ENCODE measurements at regions not wholly inside any gene's neighbourhood (a gene's known extent, or its start where the extent isn't known, plus 50 kb on each side); places are given as distances from the start of the nearest gene placed in this dataset.
A peak's percentile ranks its signal among the peaks of the same experiment; 100 is the strongest.
"Not testable (repeated sequence)": the region's sequence is repeated elsewhere in the genome, so short reads cannot be mapped to it uniquely, and the experiment has no call there.

DNA sequence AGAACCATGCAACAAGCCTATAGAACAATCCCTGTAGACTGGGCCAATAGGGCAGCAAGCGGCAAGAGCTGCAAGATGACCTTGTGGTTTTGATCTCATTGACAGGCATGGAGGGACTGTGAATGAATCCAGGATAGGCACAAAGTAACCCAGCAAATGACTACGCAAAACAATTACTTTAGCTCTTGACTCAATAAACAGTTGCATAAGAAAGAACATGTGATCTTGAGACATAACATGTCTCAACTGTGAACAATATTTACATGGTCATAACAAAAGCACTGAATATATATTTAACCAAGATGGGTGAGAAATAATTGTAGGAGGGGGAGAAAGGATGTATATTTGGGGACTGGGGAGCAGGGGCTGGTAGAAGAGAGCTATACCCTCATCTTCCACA is 313.7 kb upstream of the CDH5 start:
- DNase-seq (ENCODE audit: low read depth) = no peak

DNA sequence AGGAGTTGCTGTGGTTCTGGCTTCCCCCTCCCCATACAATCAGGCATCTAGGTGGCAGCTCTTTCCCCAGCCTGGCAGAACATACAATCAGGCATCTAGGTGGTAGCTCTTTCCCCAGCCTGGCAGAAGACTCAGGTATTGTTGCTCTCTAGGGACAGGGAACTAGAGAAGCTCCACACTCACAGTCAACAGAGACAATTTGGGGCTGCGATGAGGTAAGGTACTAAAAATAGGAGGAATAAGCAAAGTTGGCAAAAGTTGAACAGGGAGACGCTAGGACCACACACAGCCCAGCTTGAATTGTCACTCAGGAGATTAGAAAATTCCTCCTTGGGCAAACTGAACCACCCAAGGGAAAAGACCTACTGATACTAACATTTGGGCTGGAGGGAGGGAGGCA is 315.5 kb upstream of the CDH5 start:
- no peak for DNase-seq (ENCODE audit: low read depth)

DNA sequence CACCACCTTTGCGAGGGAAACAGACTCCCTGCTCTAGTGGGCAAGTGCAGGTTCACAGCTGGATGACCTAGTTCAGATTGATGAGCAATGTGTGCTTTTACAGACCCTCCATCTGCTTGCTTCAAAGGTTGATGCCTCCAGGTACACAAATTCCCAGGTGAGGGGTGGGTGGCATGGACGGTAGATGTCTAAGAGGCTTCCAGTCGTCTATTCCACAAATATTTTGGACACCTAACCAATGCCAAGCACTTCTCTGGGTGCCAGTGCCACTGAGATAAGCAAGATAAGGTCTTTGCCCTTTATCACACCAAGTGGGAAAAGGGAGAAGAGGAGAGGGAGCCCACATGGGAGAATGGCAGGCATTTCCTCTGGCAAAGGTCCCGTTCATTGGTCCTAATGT is 316.6 kb upstream of the CDH5 start:
- DNase-seq (ENCODE audit: low read depth) = no peak

DNA sequence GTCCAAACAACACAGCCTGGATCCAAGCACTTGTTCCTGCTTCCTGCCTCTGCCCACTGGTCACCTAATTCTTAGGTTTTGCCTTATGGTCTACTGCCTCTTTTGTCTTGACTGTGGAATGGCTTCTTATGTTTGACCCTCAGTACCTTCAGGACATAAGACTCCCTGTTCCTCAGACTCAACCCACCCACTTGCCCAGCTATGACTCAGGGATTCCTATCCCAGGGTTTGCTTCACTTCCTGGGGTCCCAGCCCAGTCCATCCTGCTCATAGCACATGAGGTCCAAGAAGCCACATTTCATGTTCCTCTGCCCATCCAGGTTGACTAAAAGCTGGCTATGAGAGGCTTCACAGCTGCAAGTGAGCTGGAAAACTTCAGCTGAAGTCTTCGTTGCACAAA is 320.9 kb upstream of the CDH5 start:
- DNase-seq (ENCODE audit: low read depth) = no peak

DNA sequence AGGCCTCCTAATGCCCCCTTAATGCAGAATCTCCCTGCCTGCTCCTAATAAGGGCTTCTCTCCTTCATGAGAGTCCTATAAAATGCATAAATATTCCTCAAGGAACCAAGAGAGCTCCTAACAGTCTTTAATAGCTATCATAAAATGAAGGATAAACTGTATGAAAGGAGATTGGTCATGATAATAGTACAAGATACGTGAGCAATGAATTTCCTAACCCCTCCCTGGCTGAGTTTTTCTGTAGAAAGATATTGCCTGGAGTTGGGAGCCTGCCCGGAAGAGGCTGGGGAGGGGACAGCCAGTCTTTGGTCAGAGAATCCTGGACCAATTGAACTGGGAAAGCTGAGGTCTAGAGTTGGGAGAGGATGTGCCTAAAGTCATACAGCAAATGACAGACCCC is 321.9 kb upstream of the CDH5 start:
- no peak for DNase-seq (ENCODE audit: low read depth)

DNA sequence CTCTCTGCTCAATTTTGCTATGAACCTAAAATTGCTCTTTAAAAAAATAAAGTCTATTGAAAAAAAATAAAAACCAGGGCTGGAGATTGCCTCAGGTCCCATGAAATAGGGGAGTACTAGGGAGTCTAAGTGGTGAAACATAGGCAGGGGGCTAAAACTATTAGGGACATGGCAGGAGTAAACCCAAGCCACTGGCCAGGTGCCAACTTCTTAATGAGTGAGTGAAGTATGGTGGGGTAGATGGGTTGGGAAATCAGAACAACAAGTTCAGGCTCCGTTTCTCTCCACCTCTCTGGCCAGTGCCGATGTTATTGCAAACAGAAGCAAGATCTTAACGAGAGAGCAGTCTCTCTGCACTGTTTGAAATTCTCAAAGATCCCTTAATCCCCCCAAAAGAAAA is 322.4 kb upstream of the CDH5 start:
- DNase-seq (ENCODE audit: low read depth) = no peak

DNA sequence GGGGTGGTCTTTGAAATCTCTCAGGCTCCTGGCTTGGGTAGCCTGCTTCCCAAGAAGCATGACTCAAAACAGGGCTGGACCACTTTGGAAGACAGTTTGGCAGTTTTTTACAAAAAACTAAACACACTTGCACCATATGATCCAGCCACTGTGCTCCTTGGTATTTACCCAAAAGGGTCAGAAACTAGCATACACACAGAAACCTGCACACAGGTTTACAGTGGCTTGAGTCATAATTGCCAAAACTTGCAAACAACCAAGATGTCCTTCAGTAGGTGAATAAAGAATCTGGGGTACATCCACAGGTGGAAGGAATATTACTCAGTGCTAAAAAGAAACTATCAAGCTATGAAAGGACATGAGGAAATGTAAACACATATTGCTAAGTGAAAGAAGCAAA is 323.2 kb upstream of the CDH5 start:
- DNase-seq (ENCODE audit: low read depth) = no peak

DNA sequence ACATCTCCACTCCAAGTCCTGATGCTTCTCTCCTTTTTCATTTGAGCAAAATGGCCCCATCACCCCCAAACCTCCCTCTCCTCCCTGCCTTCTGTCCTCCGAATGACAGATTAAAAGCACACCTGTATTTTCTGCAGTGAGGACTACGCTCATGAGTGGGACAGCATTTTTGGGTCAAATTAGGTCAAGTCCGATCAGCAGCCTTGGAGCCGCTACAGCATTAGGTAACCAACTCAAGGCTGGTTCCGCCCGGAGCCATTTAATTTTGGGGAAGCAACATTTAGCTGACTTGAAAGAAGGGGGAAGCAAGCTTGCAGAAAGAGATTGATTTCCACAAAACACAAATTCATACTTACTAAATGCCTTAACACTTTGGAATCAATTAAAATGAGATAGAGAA is 324.1 kb upstream of the CDH5 start:
- DNase-seq (ENCODE audit: low read depth) = no peak

DNA sequence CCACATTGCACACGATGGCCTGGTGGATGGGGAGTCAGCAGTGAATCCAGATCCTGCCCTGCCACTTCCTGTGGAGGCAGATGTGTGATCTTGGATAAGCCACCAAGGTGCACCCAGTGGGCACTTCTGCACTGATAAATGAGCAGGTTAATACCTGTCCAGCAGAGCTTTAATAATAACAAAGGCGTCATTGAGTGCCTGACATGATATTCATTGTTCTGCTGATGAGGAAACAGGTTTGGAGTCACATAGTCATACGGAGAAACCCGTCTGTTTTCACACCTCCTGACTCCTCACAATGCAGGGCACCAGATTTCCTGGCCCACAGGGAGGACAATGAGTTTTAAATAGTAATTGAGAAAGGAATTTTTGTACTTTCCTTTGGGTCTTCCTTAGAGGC is 324.6 kb upstream of the CDH5 start:
- DNase-seq (ENCODE audit: low read depth) = no peak

DNA sequence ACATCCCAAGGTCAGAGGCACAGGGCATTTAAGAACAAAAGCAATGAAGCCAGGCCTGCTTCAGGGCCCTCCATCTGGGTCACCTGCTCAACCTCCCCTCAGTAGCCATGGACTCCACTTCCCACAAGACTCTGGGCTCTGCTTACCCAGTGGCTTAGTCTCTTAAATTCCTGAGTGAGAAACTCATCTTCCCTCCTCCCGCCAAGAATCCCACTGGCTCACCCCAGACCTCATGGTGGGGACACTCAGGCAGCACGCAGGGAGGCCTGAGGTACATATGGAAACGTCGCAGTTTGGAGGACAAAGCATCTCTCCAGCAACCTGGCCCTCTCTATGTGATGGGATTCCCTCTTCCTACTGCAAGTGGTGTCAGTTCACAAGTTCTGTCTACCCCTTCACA is 326.7 kb upstream of the CDH5 start:
- no peak for DNase-seq (ENCODE audit: low read depth)

DNA sequence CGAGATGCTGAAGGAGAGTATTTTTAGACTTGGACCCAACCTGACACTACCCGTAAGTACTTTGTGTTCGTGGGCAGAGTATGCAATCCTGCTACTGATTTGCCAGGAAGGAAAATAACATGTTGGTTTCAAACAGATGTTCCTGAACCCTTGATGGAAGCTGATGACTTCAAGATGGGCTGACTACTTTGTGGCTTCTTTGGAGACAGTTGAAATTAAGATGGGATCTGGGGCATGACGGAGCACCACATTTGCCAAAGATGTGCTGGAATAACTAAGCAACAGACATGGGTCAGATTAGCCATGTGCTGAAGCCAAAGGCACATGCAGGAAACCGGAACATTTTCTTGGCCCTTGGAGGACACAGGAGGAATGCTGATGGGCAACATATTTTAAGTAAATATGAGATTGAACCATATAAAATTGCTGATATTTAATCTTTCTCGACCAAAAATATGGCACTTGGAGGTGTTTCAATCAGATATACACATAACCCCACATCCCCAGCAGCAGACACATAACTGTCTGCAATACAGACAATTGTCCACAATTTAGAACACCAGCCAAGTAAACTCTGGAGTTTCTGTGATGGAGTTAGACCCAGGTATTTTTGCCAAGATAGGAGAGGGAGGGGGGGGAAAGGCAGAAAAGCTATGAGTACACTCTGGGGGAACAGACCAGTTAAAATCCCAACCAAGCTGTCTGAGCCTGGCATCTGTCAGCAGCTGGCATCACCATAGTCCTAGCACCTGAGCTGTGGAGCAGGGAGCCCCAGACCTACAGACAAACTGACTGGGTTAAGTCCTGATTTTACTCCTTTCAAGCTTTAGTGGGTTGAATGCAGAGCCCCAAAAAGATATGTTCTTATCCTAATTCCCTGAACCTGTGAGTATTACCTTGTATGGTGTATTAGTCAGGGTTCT is 329.4 kb upstream of the CDH5 start:
- peak; percentile 94 for DNase-seq (ENCODE audit: low read depth)

DNA sequence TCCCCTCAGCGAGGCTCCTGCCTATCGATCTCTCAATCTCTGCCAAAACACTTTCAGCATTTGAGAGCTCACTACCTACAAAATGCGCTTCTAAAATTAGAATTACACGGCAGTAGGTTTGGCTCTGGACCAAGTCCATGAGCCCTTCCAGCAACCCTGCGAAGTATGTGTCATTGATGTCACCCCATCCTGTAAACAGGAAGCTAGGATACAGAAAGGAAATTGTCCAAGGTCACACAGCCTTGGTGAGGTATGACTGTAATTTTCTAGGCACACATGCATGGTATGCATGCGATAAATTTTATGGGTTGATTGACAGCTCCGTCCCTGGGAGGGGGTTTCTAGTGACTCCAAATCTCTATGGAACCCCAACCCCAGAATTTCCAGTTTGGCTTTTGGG is 330.3 kb upstream of the CDH5 start:
- no peak for DNase-seq (ENCODE audit: low read depth)

DNA sequence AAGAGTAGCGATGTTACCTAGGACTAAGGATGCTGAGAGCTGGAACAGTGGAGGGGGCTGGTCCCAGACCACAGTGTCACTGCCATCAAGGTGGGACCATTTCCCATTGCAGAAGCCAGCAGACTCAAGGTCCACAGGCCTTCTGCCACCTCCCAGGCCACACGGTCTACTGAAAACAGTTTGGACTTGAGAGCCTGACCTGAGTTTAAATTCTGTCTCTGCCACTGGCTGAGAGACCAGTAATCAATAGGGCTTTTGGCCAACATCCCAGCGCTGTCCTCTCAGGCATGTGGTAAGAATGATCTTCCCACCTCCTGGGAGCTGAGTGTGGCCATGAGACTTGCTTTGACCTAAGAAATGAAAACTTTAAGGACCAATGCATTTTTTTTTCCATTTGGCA is 331.4 kb upstream of the CDH5 start:
- DNase-seq (ENCODE audit: low read depth) = no peak

DNA sequence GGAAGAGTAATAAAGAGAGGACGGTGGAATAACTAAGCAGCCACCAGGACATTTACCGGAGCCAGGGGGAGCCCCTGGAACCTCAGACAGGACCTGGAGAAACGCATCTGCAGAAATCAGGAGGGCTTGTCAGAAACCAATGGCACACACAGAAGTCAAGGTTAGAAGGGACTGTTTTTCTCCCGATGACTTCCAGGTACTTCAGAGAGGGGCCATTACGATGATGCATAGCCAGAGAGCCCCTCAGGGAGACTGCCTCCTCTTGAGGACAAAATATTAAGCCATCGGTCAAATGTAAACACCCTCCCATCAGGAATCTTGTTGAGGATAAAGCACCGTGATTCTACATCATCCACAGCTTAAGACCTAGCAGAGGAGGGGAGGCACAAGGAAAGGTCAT is 333.6 kb upstream of the CDH5 start:
- DNase-seq (ENCODE audit: low read depth) = no peak

DNA sequence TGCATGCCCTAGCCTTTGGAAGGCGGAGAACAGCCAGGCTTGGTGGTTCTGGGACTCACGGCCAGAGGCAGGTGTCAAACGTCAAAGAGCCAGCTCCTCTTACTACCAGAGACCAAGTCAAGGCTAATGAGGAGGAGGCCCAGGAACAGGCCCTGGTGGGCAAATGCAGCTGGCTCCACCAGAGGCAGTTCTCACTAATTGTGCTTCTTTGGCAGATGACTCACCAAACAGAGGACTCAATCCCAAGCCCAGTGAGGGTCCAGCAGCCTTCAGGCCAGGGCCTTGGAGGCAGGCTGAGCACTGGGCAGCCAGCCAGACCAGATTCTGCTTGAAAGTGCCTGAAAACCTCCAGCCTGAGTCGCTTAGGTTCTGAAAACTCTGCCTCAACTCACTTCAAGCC is 336.5 kb upstream of the CDH5 start:
- DNase-seq (ENCODE audit: low read depth) = no peak

DNA sequence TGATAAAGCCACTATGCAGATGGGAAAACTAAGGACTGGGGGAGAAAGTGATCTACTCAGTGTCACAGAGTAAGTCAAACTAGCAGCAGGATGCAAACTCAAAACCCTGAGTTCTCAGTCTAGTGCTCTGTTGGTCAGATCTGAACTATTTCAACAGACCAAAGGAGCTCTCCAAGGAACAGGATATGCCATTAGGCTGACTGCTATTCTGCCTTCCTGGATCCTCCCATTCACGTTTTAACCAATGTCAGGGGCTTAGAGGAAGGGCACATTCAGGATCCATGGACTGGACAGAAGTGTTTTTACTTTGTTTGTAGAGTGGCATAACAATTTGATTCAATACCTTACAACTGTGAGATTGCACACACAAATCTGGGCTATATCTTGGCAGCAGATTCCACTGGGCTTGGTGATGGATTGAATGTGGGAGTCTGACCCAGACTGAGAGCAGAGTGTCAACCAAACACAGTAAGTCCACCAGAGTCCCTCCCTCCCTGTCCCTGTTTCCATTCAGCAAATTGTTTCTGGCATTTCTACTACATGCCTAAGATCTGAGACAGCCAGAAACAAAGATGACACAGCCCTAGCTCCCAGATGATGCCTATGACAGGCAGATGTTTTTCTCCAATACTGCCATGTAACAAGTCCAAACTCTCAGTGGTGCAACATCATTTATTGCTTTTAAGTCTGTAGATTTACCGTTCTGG is 337.8 kb upstream of the CDH5 start:
- peak; percentile 83 for DNase-seq (ENCODE audit: low read depth)

DNA sequence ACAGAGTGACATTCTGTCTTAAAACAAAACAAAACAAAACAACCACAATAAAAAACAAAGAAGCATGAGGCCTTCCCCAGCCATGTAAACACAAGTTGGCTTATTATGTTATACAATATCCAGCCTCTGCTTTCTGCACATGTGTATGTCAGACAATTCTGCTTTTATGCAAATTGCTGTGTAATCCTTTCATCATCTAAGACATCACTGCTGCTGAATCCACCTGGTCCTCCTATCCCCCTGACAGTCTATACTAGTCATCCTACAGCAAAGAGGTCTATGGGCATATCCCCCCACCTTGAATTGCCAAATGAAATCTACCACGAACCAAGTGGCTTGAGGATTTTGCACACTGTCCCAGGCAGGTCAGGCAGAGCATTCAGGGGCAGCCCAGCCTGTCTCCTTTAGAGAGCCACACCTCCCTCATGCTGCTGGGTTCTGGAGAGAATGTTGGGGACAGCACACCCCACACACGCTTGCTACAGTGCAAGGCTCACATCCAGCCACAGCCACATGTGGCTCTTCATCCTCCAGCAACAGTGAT is 339.6 kb upstream of the CDH5 start:
- DNase-seq (ENCODE audit: low read depth) = no peak

DNA sequence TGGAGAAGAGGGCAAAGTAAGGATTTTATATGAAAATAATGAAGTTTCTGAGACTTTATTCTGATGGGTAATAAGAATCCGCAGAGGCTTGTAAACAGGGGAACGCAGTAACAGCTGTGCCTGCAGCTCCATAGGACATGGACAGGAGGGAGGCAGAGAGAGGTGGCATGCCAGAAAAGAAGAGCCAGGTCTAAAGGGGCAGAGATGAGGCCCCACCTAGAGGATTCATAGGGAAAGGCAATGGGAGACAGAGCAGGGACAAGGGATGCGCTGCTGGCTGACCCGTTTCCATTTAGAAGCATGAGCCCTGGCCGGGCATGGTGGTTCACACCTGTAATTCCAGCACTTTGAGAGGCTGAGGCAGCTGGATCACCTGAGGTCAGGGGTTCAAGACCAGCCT is 340.3 kb upstream of the CDH5 start:
- no peak for DNase-seq (ENCODE audit: low read depth)

DNA sequence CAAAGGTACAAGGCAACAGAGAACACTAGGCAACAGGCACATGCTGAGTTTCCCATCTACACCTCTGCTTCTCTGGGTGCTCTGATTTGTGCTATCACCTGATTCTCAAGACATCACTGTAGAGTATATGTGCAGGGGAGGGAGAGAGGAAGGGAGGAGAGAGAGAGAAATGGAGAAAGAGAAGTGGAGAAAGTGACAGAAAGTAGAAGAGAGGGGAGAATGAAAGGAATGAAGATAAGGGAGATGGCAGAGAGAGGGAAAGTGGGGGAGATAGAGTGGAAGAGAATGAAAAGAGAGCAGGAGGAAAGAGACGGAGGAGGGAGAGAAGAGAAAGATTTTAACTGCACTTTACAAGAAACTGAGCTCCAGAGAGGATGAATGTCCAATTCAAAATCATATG is 340.7 kb upstream of the CDH5 start:
- DNase-seq (ENCODE audit: low read depth) = no peak

DNA sequence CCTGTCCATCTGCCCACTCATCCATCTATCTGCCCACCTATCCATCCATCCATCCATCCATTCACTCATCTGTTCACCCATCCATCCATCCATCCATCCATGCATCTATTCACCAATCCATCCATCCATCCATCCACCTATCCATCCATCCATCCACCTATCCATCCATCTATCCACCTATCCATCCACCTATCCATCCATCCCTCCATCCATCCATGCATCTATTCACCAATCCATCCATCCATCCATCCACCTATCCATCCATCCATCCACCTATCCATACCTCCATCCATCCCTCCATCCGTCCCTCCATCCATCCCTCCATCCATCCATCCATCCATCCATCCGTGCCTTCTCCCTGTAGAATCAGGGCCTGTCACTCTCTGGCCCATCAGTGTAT is 341.9 kb upstream of the CDH5 start:
- not testable (repeated sequence) for DNase-seq (ENCODE audit: low read depth)

DNA sequence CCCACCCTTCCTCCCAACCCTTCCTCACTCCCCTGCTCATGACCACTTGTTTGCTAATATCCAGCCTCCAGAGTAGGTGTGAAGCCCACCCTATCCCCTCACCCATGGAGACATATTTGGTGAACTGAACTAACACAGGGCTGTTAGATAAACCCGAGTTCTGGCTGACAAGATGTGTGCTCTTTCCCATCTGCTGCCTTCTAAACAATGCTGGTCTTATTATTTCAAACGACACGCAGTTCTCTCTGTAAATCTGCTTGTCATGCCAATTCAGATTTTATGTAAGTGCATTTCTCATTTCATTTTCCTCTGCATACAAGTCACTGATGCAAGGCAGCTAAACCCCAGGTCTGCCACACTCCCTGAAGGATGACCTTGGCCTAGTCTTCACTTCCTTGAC is 343.0 kb upstream of the CDH5 start:
- no peak for DNase-seq (ENCODE audit: low read depth)

DNA sequence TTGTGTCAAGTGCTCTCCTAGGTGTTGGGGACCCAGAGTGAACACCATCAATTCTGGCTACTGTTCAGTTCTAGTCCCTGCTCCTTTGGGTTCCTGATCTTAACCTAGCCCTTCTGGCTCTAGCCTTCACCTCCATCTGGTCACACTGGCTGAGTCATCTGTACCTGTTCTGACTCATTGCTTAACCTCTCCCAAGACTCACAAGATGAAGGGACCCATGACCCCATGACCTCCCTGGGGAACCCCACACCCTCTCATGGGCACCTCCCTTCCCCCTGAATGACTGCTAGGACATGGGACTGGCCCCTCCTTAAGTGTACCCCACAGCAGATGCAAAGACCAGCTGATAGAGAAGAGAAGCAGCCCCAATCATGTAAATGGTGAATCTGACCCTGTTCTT is 345.8 kb upstream of the CDH5 start:
- DNase-seq (ENCODE audit: low read depth) = peak; percentile 51

DNA sequence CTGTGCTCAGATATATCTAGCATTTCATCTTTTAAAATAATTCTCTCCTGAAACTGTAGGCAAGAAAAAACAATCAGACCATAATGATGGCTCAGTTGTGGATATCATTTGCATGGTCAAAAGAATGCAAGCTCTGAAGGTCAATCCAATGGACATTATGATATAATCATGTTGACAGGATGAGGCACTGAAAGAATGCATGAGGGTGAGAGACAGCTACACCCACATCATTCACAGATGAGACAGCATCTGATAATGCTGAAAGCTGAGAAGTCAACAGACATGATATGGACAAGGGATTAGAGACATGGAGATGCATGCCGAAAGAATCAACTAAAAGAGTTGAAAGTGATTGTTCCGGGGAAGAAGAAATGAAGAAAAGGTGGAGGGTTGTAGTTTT is 346.4 kb upstream of the CDH5 start:
- no peak for DNase-seq (ENCODE audit: low read depth)
